ENCODE measurements at regions not wholly inside any gene's neighbourhood (a gene's known extent, or its start where the extent isn't known, plus 50 kb on each side); places are given as distances from the start of the nearest gene placed in this dataset.

- DNase-seq, result no peak
Observed at GRCh38 chr13:80235166-80235966, 105.6 kb downstream of the SPRY2 start.

DNA sequence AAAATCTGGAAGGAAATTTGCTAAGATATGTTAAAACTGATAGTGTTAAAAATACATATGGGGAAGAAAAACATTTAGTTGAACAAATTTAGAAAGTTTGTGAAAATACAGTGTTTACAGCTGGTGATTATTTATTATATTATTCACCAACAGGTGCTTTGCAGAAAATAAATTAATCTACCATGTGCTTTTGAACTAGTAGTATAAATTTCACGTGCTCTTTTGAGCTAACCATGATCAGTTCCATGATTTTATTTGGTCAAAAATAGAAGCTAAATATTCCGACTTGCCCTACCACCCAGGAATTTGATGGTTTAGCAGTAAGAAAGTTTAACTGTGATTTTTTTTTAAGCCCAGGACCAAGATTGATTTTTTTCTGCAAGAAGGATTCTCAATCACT lies 113.3 kb downstream of the SPRY2 start:
- no peak for DNase-seq

DNA sequence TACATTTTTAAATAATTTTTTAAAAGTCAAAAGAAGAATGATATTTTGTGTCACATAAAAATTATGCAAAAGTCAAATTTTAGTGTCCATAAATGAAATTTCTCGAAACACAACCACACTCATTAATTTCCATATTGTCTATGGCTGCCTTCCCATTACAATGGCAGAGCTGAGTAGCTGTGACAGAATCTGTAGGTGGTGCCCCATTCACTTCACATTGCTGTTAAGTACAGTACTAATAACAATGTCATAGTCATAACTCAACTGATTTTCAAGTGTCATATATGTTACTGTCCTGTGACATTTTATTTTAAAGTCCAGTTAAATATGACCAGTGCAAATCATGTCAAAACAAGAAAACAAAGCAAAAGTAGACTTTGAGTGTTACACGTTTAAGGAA lies 114.3 kb downstream of the SPRY2 start:
- DNase-seq, result no peak

DNA sequence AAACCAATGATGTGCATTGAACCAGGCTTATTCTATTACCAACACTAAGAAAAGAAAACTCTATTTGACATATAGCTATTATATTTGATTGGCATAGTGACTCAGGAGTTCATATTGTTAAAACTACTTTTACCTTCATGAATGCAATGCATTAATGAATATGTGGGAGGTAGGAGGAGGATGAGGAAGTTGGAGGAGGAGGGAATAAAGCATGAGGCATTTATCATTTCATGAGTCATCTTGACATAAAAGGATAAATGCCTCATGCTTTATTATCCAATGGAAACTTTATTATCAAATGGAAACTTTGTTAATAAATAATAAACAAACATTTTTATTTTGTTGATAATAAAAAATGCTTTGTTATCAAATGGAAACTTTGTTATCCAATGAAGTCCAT lies 116.5 kb downstream of the SPRY2 start:
- DNase-seq, result no peak

- DNase-seq, result no peak
Observed at GRCh38 chr13:80217614-80218456, 123.1 kb downstream of the SPRY2 start.

- DNase-seq, result no peak
Observed at GRCh38 chr13:80215368-80215767, 125.6 kb downstream of the SPRY2 start.

DNA sequence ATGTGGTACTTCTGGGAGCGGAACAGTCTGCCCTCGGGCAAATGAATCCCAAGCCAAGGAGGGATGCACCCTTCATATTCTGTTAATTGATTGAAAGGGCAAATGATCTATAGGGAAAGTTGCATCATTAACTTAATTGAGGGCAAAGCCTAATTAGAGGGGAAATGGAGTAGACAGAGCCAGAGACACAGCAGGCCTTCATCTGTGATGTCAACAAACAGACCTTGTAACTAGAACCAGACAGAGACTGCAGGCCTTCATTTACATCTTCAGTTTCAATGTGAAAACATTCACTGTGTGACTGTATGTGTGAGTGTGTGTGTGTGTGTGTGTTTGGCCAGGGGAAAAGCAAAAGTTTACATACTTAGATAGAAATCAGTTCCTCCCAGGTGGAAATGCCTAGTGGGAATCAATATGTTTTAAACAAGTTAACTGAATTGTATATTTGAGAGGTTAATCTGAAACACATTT lies 126.4 kb downstream of the SPRY2 start:
- DNase-seq, result no peak

GRCh38 chr13:80214050-80214449 lies 126.9 kb downstream of the SPRY2 start:
- no peak for DNase-seq

- DNase-seq, result no peak
Observed at GRCh38 chr13:80213201-80213600, 127.7 kb downstream of the SPRY2 start.

GRCh38 chr13:80211566-80211965 lies 129.4 kb downstream of the SPRY2 start:
- DNase-seq, result no peak

GRCh38 chr13:80204642-80205041 lies 136.3 kb downstream of the SPRY2 start:
- DNase-seq, result no peak

DNA sequence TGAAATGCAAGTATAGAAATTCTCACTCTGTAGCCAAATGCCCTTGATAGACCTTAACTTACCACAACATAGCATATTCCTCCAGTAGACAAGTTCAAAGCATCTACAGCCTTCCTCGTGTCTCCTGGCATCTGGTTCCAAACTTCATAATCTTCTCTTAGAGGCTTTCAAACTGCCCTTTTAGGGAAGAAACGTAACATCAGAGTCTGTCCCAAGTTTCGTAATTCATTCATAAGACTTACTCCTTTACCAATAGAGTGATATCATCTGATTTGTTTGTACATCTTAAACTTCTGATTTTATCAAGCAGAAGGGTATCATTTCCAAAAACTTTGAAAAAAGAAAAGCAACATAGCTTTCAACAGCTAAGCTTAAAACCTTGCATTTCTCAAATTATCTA lies 137.4 kb downstream of the SPRY2 start:
- DNase-seq, result no peak

GRCh38 chr13:80201694-80202468 lies 139.0 kb downstream of the SPRY2 start:
- DNase-seq, result no peak

DNA sequence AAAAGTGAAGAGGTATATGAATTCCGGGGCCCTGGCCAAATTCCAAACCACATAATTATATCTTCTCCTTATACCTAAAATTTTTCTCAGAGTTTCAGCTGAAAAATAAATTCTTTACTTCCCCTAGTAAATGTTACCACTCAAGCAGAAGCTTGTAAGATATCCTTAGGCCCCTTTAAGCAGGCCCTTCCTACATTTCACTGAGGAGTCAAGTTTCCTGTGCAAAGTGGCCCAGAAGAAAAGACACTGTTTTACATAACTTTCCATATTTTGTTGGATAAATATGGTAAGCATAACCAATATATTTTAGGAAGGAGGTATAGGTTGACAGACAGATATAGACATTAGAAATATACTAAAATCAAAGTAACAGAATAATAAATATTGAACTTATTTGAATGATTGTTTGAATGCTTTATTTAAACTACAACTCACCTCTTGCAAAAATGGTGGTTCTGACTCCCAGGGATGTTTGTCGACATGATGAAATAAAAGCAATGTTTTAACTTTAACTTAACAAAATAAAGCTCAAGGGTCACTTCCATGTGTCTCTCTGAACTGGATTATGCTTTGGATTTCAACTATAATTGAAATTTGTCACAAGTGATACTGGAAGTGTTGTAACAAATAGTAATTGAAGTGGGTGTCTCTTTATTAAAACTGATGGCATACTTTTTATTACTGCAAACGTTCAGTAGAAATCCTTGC lies 141.2 kb downstream of the SPRY2 start:
- DNase-seq, result no peak

- no peak for DNase-seq
Observed at GRCh38 chr13:80199067-80199466, 141.9 kb downstream of the SPRY2 start.

DNA sequence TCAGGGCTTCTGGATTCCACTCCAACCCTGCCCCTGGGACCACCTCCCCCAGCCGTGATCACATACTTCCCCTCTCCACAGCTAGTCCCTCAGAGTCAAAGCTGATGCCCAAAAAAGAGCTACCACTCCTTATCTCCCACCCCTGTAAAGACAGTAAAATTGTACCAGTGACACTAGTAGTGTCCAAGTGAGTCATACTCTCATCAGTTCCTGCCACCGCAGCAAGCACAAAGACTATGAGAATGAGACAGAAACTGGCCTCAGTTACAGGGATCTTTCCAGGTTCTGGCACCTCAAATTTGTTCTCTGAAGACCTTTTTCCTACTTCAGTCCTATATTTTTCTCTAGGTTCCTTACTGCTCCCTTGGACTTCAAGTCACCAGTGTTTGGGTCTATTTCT lies 144.2 kb downstream of the SPRY2 start:
- DNase-seq, result no peak

DNA sequence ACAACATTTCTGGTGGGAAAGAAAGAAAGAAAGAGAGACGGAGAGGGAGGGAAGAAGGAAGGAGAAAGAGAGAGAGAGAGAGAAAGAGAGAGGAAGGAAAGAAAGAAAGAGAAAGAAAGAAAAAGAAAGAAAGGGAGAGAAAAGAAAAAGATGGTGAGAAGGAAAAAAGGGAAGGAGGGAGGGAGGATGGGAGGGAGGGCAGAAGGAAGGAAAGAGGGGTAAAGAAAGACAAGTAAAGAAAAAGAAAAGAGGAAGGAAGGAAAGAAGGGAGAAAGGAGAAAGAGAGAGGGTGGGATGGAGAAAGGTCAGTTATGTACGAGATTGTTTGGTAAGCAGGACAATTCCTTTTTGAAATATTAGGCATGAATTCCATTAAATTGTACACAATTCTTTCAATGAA lies 145.3 kb downstream of the SPRY2 start:
- no peak for DNase-seq

GRCh38 chr13:80189889-80190597 lies 150.9 kb downstream of the SPRY2 start:
- DNase-seq, result no peak

DNA sequence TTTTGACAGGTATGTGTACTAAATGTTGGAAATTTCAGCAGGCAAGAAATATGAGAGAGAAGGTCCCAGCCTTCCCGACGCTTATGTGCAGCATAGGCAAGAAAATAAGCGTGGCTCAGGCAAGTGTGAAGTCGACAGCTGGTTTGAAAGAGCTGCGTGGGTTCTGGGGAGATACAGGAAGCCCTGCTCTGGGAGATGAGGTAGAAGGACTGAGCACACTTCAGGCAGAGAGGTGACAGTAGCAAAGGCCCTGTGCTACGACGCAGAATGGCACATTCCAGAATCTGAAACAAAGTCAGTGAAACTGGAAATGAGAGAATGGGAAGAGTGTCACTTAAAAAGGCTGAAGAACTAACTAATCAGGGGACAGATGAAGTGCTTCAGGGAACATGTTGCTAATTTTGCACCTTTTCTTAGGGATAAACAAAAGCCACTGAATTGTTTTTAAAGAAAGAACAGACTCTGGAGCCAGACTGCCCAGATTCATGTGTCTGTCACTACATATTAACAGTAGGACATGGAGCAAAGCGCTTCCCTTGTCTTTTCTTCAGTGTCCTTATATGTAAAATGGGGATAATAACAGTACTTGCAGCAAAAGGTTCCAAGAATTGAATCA lies 160.1 kb downstream of the SPRY2 start:
- DNase-seq, result no peak

GRCh38 chr13:80177327-80177726 lies 163.6 kb downstream of the SPRY2 start:
- no peak for DNase-seq

- DNase-seq, result no peak
Observed at GRCh38 chr13:80173224-80173623, 167.7 kb downstream of the SPRY2 start.

GRCh38 chr13:80171096-80171495 lies 169.8 kb downstream of the SPRY2 start:
- no peak for DNase-seq
